Gastrocnemius medialis (tissue), 4 donors: ENCODE measurements at regions not wholly inside any gene's neighbourhood (a gene's known extent, or its start where the extent isn't known, plus 50 kb on each side); places are given as distances from the start of the nearest gene placed in this dataset.

Experiments used
- ATAC-seq, 2 donors: fragments of 150-250 bp; one replicate each; pipeline ENCODE4 v1.9.1; 2016
- DNase-seq, 2 donors: peaks; one replicate each; pipeline ENCODE4 v3.0.0-alpha.2; 2019
- H3K27ac ChIP-seq, 4 donors: fragments of 200-600 bp; sonication (generic); 1 replicate in 1 of 4; 2 replicates in 3 of 4; pipeline ENCODE4 v1.5.1; 2016 to 2018; ENCODE audit warnings: mild to moderate bottlenecking in 2 of 4, moderate library complexity in 1 of 4
- H3K27me3 ChIP-seq, 3 donors: fragments of 200-600 bp; sonication (generic) in 2 of 3; 1 replicate in 1 of 3; 2 replicates in 2 of 3; pipeline versions ENCODE4 v1.5.1 to v1.6.0; 2016 to 2019; ENCODE audit warnings: mild to moderate bottlenecking in 1 of 3, moderate library complexity in 1 of 3
- H3K36me3 ChIP-seq, 2 donors: fragments of 200-600 bp; sonication (generic) in 1 of 2; one replicate each; pipeline ENCODE4 v1.5.1; 2017 to 2018
- H3K4me1 ChIP-seq, 2 donors: fragments of 200-600 bp; sonication (generic) in 1 of 2; one replicate each; pipeline ENCODE4 v1.5.1; 2016 to 2017; ENCODE audit warnings: mild to moderate bottlenecking in 2 of 2
- H3K4me3 ChIP-seq, 4 donors: fragments of 200-600 bp; sonication (generic) in 3 of 4; 1 replicate in 1 of 4; 2 replicates in 3 of 4; pipeline ENCODE4 v1.5.1; 2016 to 2019; ENCODE audit warnings: mild to moderate bottlenecking in 2 of 4
- H3K9me3 ChIP-seq, 3 donors: fragments of 200-600 bp; sonication (generic) in 2 of 3; 1 replicate in 1 of 3; 2 replicates in 2 of 3; pipeline ENCODE4 v1.5.1; 2016 to 2019
- POLR2A ChIP-seq, 2 donors: fragments of 450-650 bp; IDR thresholded peaks; one replicate each; pipeline ENCODE4 v1.6.1; 2017; ENCODE audit warnings: antibody characterized with exemption in 2 of 2, mild to moderate bottlenecking in 2 of 2, moderate library complexity in 2 of 2
- in situ Hi-C, 4 donors: fragments of 200-750 bp; cut with MboI; loops; one replicate each; pipeline versions ENCODE4 v1.15.0 to v1.8.0; 2017; ENCODE audit warnings: low sequenced_read_pairs in 4 of 4
- intact Hi-C: fragments of 100-400 bp; cut with DNase I; formaldehyde crosslinking; loops from one replicate; pipeline ENCODE4 v1.15.1; 2023; ENCODE audit warnings: low total_unique reads
- TF ChIP-seq, protein P1 (sequence below), 5 experiments: fragments of 450-650 bp in 3 of 5; fragments of 200-600 bp in 2 of 5; sonication (generic) in 2 of 5; IDR thresholded peaks in 4 of 5; conservative IDR thresholded peaks in 1 of 5; 1 replicate in 4 of 5; 2 replicates in 1 of 5; pipeline ENCODE4 v1.5.1; 2016 to 2019; ENCODE audit warnings: antibody characterized with exemption in 5 of 5, mild to moderate bottlenecking in 3 of 5, moderate library complexity in 3 of 5

DNA sequence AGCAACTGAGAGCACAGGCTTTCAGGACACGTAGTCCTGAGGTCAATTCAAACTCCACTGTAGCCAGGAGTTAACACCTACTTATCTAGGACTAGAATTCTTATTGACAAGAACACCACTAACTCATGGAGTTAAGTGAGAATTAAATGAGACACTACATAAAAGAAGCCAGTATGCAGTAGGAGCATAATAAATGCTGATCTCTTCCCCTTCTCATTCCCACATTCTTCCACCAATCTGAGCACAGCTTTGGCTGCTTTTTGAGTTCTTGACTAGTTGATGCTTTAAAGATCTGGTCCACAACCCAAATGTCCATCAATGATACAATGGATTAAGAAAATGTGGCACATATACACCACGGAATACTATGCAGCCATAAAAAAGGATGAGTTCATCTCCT is 55.2 kb downstream of the TTC32 start:
- Histone ChIP-seq H3K36me3 (no peaks in the 10 kb centered on the region), H3K4me3 (no peak overlapping the region), H3K27me3 (no peaks in the 10 kb centered on the region), H3K4me1 (no peaks in the 10 kb centered on the region), H3K9me3 (no peaks in the 10 kb centered on the region), H3K27ac (no peak overlapping the region)
- no peak for ATAC-seq
- DNase-seq = no peak
- intact Hi-C loops (no loop called here), in situ Hi-C loops (no loop called here)
- TF ChIP-seq, protein P1, sequence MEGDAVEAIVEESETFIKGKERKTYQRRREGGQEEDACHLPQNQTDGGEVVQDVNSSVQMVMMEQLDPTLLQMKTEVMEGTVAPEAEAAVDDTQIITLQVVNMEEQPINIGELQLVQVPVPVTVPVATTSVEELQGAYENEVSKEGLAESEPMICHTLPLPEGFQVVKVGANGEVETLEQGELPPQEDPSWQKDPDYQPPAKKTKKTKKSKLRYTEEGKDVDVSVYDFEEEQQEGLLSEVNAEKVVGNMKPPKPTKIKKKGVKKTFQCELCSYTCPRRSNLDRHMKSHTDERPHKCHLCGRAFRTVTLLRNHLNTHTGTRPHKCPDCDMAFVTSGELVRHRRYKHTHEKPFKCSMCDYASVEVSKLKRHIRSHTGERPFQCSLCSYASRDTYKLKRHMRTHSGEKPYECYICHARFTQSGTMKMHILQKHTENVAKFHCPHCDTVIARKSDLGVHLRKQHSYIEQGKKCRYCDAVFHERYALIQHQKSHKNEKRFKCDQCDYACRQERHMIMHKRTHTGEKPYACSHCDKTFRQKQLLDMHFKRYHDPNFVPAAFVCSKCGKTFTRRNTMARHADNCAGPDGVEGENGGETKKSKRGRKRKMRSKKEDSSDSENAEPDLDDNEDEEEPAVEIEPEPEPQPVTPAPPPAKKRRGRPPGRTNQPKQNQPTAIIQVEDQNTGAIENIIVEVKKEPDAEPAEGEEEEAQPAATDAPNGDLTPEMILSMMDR (IDR thresholded peaks at IDR 0.05 in 4 of 5, conservative IDR thresholded peaks at IDR 0.05 in 1 of 5) = no peak
- TF ChIP-seq POLR2A (IDR thresholded peaks at IDR 0.05) = no peak

DNA sequence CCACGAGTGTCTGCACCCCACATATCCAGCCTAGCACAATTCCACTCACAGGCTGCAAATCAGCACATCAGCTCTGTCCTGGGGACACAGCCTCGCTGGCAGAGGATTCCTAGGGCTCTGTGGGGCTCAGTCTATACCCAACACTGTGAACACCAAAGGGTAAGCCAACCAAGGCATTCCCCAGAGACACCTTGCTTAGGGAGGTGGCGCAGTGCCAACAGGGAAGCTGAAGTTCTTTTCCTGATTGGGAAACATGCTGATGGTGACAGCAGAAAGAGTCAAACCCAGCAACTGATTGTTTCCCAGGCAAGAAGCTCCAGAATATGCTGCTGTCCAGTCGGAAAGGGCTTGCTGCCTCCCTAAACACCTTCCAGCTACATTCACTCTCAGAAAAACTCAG is 55.8 kb downstream of the TTC32 start:
- Histone ChIP-seq H3K9me3 (no peaks in the 10 kb centered on the region), H3K27ac (no peak overlapping the region), H3K4me1 (no peaks in the 10 kb centered on the region), H3K27me3 (no peaks in the 10 kb centered on the region), H3K36me3 (no peaks in the 10 kb centered on the region), H3K4me3 (no peak overlapping the region)
- intact Hi-C loops (no loop called here), in situ Hi-C loops (no loop called here)
- TF ChIP-seq POLR2A (IDR thresholded peaks at IDR 0.05) = no peak
- TF ChIP-seq, protein P1 (IDR thresholded peaks at IDR 0.05 in 4 of 5, conservative IDR thresholded peaks at IDR 0.05 in 1 of 5) = no peak
- DNase-seq (no peak), ATAC-seq (no peak)

- Histone ChIP-seq H3K27ac (no peak overlapping the region), H3K4me3 (no peak overlapping the region), H3K4me1 (no peaks in the 10 kb centered on the region), H3K27me3 (no peaks in the 10 kb centered on the region), H3K36me3 (no peaks in the 10 kb centered on the region), H3K9me3 (no peaks in the 10 kb centered on the region)
- no peak for ATAC-seq
- DNase-seq = no peak
- in situ Hi-C loops = no loop called here
- intact Hi-C loops = no loop called here
- TF ChIP-seq POLR2A (IDR thresholded peaks at IDR 0.05) = no peak
- TF ChIP-seq, protein P1 (IDR thresholded peaks at IDR 0.05 in 4 of 5, conservative IDR thresholded peaks at IDR 0.05 in 1 of 5) = no peak
Measured at GRCh38 chr2:19845323-19845920, 56.4 kb downstream of the TTC32 start.

DNA sequence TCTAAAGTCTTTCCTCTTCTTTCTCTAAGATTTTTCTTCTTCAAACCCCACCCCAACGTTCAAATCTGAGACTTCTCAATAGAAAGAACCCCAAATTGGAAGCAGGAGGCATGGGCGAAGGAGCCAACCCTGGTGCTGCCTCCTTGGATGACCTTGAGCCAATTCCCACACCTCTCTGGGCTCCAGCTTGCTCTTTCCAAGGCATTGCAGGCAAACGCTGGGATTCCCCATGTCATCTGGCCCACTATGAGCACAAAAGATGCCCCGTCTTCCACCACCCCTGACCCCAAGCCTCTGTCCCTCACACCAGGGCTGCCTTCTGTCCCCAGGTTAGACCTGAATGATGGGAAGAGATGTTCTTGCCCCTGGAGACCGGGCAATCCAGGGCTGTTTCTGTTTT is 57.0 kb downstream of the TTC32 start:
- intact Hi-C loops = no loop called here
- Histone ChIP-seq H3K36me3 (no peaks in the 10 kb centered on the region), H3K9me3 (no peaks in the 10 kb centered on the region), H3K27me3 (no peaks in the 10 kb centered on the region), H3K4me1 (no peaks in the 10 kb centered on the region), H3K4me3 (no peak overlapping the region), H3K27ac (no peak overlapping the region)
- ATAC-seq = no peak
- no peak for TF ChIP-seq POLR2A (IDR thresholded peaks at IDR 0.05)
- TF ChIP-seq, protein P1 (IDR thresholded peaks at IDR 0.05 in 4 of 5, conservative IDR thresholded peaks at IDR 0.05 in 1 of 5) = no peak
- DNase-seq = no peak
- in situ Hi-C loops = no loop called here

GRCh38 chr2:19843992-19844515 is 57.7 kb downstream of the TTC32 start:
- no peaks in the 10 kb centered on the region for H3K36me3 ChIP-seq
- intact Hi-C loops = no loop called here
- H3K4me1 ChIP-seq = no peaks in the 10 kb centered on the region
- TF ChIP-seq, protein P1 (IDR thresholded peaks at IDR 0.05 in 4 of 5, conservative IDR thresholded peaks at IDR 0.05 in 1 of 5) = no peak
- TF ChIP-seq POLR2A (IDR thresholded peaks at IDR 0.05) = no peak
- H3K27me3 ChIP-seq = no peaks in the 10 kb centered on the region
- no peaks in the 10 kb centered on the region for H3K9me3 ChIP-seq
- DNase-seq (no peak), ATAC-seq (no peak)
- in situ Hi-C loops = no loop called here
- H3K27ac ChIP-seq = no peak overlapping the region
- no peak overlapping the region for H3K4me3 ChIP-seq
